ENCODE measurements at regions not wholly inside any gene's neighbourhood (a gene's known extent, or its start where the extent isn't known, plus 50 kb on each side); places are given as distances from the start of the nearest gene placed in this dataset.

- no peaks in the 10 kb centered on the region for H3K9me2 ChIP-seq (replicated peaks; ENCODE audit: insufficient read depth)
- H3K27me3 ChIP-seq: no peaks in the 10 kb centered on the region
- H3K27ac ChIP-seq: no peak overlapping the region
- no peak overlapping the region for H3K4me3 ChIP-seq
- no peaks in the 10 kb centered on the region for H3K9me3 ChIP-seq (ENCODE audit: low read depth)
- H2AFZ ChIP-seq: no peak overlapping the region
- H3K4me2 ChIP-seq: no peak overlapping the region
- TF ChIP-seq EZH2phosphoT487 (IDR thresholded peaks at IDR 0.05; ENCODE audit: low read depth, severe bottlenecking, unreplicated experiment) (no peak), EZH2 (IDR thresholded peaks at IDR 0.05; ENCODE audit: borderline replicate concordance) (no peak)
- TF ChIP-seq, protein P1, sequence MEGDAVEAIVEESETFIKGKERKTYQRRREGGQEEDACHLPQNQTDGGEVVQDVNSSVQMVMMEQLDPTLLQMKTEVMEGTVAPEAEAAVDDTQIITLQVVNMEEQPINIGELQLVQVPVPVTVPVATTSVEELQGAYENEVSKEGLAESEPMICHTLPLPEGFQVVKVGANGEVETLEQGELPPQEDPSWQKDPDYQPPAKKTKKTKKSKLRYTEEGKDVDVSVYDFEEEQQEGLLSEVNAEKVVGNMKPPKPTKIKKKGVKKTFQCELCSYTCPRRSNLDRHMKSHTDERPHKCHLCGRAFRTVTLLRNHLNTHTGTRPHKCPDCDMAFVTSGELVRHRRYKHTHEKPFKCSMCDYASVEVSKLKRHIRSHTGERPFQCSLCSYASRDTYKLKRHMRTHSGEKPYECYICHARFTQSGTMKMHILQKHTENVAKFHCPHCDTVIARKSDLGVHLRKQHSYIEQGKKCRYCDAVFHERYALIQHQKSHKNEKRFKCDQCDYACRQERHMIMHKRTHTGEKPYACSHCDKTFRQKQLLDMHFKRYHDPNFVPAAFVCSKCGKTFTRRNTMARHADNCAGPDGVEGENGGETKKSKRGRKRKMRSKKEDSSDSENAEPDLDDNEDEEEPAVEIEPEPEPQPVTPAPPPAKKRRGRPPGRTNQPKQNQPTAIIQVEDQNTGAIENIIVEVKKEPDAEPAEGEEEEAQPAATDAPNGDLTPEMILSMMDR (IDR thresholded peaks at IDR 0.05; ENCODE audit: poor library complexity): no peak
- H4K20me1 ChIP-seq (ENCODE audit: insufficient read depth, poor library complexity, severe bottlenecking): no peaks in the 10 kb centered on the region
- no peaks in the 10 kb centered on the region for H3K36me3 ChIP-seq (replicated peaks; ENCODE audit: insufficient read depth, low read depth)
- WGBS (ENCODE audit: low lambda C conversion rate, missing lambda C conversion rate): 95% methylated on average over 1 of the region's 1 CpG
- no peaks in the 10 kb centered on the region for H3K79me2 ChIP-seq
- DNase-seq (ENCODE audit: low spot score): no peak
- H3K4me1 ChIP-seq (ENCODE audit: insufficient read depth): peaks cover 7% of the 10 kb centered on the region
Observed at GRCh38 chr12:77339610-77340009, 274.2 kb upstream of the E2F7 start.

DNA sequence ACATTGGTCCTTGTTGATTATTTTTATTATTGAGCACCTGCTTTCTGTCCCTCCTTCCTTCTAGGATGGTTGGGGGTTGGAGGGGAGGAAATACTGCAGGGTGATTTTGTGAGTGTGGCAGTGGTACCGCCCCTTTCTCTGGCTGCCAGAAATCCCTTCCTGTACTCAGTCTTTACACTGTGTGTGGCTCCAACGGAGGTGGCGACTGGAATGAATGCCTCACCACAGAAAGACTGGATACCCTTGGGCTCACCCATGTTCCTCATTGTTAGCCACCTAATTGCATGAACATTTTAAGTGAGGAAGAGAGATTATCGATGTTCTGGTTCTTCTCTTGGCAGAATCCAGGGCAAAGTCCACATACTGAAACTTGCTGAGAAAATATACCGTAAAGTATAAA is 272.0 kb upstream of the E2F7 start:
- H3K9me3 ChIP-seq (ENCODE audit: low read depth): no peaks in the 10 kb centered on the region
- no peaks in the 10 kb centered on the region for H3K27me3 ChIP-seq
- 74% methylated on average over 5 of the region's 5 CpGs for WGBS (ENCODE audit: low lambda C conversion rate, missing lambda C conversion rate)
- H3K36me3 ChIP-seq (replicated peaks; ENCODE audit: insufficient read depth, low read depth): no peaks in the 10 kb centered on the region
- no peaks in the 10 kb centered on the region for H3K9me2 ChIP-seq (replicated peaks; ENCODE audit: insufficient read depth)
- no peak overlapping the region for H3K4me3 ChIP-seq
- no peaks in the 10 kb centered on the region for H3K4me1 ChIP-seq (ENCODE audit: insufficient read depth)
- no peak overlapping the region for H3K4me2 ChIP-seq
- no peaks in the 10 kb centered on the region for H4K20me1 ChIP-seq (ENCODE audit: insufficient read depth, poor library complexity, severe bottlenecking)
- H3K79me2 ChIP-seq: no peaks in the 10 kb centered on the region
- H3K27ac ChIP-seq: no peak overlapping the region
- TF ChIP-seq EZH2 (IDR thresholded peaks at IDR 0.05; ENCODE audit: borderline replicate concordance) (no peak), EZH2phosphoT487 (IDR thresholded peaks at IDR 0.05; ENCODE audit: low read depth, severe bottlenecking, unreplicated experiment) (no peak)
- TF ChIP-seq, protein P1 (IDR thresholded peaks at IDR 0.05; ENCODE audit: poor library complexity): no peak
- H2AFZ ChIP-seq: no peak overlapping the region
- no peak for DNase-seq (ENCODE audit: low spot score)

DNA sequence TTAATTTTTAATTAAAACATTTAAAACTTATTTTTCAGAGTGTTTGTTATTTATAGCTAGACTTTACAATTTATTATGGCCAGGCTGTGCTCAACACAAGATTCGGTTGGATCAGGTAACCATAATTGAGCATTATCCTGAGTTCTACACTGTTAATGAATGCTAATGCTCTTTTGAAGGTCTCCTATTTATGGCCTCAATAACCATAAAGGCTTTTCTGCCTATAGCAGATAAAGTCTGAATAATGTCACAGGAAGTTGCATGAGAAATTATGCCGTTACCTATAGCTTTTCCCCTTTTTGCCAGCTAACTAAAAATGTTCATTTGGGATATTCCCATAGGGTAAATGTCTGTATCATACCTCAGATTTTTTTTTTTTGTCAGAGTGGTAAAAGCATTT is 269.4 kb upstream of the E2F7 start:
- Histone ChIP-seq H3K27me3 (no peaks in the 10 kb centered on the region), H3K36me3 (replicated peaks; ENCODE audit: insufficient read depth, low read depth) (no peaks in the 10 kb centered on the region), H3K4me3 (no peak overlapping the region), H2AFZ (no peak overlapping the region), H3K79me2 (no peaks in the 10 kb centered on the region), H3K9me3 (ENCODE audit: low read depth) (no peaks in the 10 kb centered on the region), H3K4me1 (ENCODE audit: insufficient read depth) (no peaks in the 10 kb centered on the region), H3K4me2 (no peak overlapping the region), H4K20me1 (ENCODE audit: insufficient read depth, poor library complexity, severe bottlenecking) (no peaks in the 10 kb centered on the region), H3K27ac (no peak overlapping the region), H3K9me2 (replicated peaks; ENCODE audit: insufficient read depth) (no peaks in the 10 kb centered on the region)
- 80% methylated on average over 2 of the region's 2 CpGs for WGBS (ENCODE audit: low lambda C conversion rate, missing lambda C conversion rate)
- no peak for DNase-seq (ENCODE audit: low spot score)
- TF ChIP-seq EZH2phosphoT487 (IDR thresholded peaks at IDR 0.05; ENCODE audit: low read depth, severe bottlenecking, unreplicated experiment): no peak
- TF ChIP-seq, protein P1 (IDR thresholded peaks at IDR 0.05; ENCODE audit: poor library complexity): no peak
- no peak for TF ChIP-seq EZH2 (IDR thresholded peaks at IDR 0.05; ENCODE audit: borderline replicate concordance)

DNA sequence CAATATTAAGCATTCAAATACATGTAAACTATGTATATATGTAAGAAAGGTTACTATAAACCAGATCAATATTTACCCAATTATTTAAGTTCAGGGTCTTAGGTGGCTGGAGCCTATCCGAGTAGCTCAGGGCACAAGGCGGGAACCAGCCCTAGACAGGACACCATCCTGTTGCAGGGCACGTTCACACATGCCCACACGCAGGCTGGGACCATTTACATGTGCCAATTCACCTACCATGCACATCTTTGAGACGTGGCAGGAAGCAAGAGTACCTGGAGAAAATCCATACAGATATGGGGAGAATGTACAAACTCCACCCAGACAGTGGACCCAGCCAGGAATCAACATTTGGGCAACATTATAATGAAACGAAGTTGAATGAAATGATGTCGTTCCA is 263.0 kb upstream of the E2F7 start:
- H3K36me3 ChIP-seq (replicated peaks; ENCODE audit: insufficient read depth, low read depth): no peaks in the 10 kb centered on the region
- H2AFZ ChIP-seq: no peak overlapping the region
- H3K79me2 ChIP-seq: no peaks in the 10 kb centered on the region
- H3K4me3 ChIP-seq: no peak overlapping the region
- WGBS (ENCODE audit: low lambda C conversion rate, missing lambda C conversion rate): 94% methylated on average over 7 of the region's 7 CpGs
- H3K4me2 ChIP-seq: no peak overlapping the region
- no peak overlapping the region for H3K27ac ChIP-seq
- no peaks in the 10 kb centered on the region for H3K9me2 ChIP-seq (replicated peaks; ENCODE audit: insufficient read depth)
- no peak for DNase-seq (ENCODE audit: low spot score)
- no peaks in the 10 kb centered on the region for H3K9me3 ChIP-seq (ENCODE audit: low read depth)
- no peak for TF ChIP-seq EZH2 (IDR thresholded peaks at IDR 0.05; ENCODE audit: borderline replicate concordance)
- TF ChIP-seq EZH2phosphoT487 (IDR thresholded peaks at IDR 0.05; ENCODE audit: low read depth, severe bottlenecking, unreplicated experiment): no peak
- TF ChIP-seq, protein P1 (IDR thresholded peaks at IDR 0.05; ENCODE audit: poor library complexity): no peak
- peaks cover 25% of the 10 kb centered on the region for H3K27me3 ChIP-seq
- H4K20me1 ChIP-seq (ENCODE audit: insufficient read depth, poor library complexity, severe bottlenecking): no peaks in the 10 kb centered on the region
- H3K4me1 ChIP-seq (ENCODE audit: insufficient read depth): peaks cover 4% of the 10 kb centered on the region
